LoVo (cell line): ENCODE measurements at regions not wholly inside any gene's neighbourhood (a gene's known extent, or its start where the extent isn't known, plus 50 kb on each side); places are given as distances from the start of the nearest gene placed in this dataset.

Experiments
- DNase-seq: peaks from one replicate; pipeline ENCODE4 v3.0.0-alpha.2; 2016; ENCODE audit warnings: low spot score

DNA sequence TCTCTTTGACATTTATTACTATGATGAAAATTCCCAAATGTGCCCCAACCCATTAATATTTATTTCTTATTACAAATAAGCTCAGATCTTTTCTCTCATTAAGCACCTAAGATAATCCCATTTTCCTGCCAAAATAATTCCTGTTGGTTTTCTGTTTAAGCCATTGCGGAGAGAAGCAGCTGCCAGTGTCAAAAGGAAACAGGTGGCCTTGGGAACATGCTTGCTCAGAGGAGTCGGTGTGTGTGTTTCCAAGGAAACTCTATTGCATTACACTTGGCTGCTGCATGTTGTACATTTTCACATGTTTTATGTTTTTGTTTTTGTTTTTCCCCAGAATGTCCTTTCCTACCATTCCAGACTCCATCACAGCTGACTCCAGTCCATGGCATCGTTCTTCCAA lies 56.4 kb downstream of the CD24 start:
- no peak for DNase-seq

DNA sequence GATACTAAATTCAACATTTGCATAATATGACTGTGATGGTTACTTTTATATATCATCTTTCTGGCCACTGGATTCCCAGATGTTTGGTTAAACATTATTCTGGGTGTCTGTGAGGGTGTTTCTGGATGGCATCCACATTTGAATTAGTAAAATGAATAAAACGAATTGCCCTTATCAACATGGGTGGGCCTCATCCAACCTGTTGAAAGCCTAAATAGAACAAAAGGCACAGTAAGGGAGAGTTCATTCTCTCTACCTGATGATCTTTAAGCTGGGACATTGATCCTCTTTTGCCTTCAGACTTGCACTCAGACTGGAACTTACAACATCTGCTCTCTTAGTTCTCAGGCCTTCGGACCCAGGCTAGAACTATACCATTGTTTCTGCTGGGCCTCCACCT lies 57.6 kb downstream of the CD24 start:
- no peak for DNase-seq

DNA sequence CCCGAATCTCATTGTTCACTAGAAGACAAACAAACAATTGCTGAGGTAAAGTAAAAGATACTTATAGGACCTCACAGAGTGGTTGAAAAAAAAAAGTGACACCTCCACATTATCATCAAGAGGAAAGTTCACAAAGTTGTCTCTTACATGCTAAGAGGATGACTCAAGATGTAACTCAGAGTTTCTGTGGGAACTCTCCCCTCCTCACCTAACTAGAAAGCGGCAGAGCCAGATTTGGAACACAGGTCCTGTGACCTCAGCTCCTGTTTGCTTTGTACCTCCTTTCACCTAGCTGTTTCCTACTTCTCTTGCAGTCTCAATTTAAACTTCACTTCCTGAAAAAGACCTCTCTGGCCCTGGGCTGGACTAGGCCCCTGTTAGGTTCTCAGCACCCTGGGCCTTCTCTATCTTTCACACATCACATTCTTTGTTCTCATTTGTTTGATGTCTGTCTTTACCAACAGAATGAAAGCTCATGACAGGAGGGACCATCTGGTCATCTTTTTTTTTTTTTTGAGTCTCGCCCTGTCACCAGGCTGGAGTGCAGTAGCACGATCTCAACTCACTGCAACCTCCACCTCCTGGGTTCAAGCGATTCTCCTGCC lies 60.8 kb downstream of the CD24 start:
- DNase-seq, result peak; percentile 56

DNA sequence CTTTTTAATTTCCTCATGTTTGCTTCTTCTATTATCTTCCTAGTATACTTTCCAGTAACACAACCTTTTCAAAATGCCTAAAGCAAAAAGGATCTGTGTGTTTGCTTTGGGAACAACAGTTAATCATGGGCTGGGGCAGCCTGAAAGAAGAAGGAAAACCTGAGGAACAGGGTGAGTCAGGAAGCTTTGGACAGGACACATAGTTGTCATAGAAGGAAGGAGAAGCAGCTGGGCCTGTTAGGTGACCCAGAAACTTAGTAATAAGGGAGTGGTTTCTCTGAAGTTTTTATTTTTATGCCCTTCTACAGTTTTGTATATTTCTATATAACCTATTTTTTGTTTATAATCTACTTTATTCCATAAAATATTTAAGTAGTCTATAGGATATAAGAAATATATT lies 61.4 kb downstream of the CD24 start:
- peak; percentile 61 for DNase-seq

DNA sequence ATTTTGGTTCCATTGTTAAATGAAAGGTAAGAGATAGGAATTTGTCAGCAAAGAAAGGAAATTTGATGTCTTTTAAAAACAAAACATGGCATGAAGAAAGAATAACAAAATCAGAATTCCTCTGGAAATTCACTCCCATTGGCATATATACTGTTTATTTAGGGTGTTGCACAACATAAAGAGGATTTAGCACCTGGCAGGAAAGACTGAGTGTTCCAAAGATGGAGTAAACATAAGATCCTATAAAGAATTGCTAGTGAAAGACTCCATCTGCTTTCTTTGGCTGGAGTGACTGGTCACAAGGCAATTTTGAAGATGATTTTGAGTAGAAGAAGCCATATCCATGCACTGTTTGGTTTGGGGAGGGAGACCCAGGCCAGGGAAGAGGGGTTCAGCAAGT lies 62.4 kb downstream of the CD24 start:
- DNase-seq, result no peak

DNA sequence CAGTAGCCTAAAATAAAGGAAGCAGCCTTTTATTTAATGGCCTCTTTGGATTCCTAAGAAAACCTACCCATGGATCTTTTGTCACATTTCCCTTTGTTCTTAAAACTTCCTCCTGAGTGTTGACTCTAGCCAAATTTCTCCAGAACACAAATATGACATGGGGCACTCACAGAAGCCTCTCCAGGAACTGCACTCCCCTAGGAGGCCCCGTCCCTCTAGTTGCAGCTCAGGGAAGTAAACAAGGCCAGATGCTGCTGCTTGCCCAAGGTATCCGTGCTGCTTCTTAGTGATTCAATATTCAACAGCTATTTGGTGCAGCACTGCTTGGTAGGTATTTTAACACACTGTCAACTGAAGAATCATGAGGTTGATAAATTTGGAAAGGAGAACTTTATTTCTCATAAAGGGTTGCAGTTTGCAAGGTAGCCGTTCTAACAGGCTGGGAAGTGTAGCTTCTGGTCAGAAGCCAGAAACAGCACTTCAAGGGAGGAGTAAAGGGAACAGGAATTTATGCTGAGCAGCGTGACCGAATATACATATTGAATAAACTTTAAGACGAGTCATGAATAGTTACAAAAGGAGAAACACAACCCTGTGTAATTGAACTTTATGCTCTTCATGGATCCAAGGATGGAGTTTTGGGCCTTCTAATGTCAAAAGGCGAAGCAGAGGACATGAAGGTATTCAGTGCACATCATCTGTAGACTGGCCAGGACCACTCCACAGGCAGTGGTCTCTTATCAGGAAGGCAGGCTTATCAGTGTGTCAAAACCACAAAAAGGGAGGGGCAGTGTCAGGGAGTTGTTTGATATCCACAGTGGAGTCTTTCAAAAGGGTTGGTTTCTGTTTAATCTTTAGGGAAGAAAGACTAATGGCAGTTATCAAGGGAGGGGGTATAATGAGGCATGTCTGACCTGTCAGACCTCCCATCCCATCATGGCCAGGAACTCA lies 63.3 kb downstream of the CD24 start:
- peak; percentile 44 for DNase-seq

DNA sequence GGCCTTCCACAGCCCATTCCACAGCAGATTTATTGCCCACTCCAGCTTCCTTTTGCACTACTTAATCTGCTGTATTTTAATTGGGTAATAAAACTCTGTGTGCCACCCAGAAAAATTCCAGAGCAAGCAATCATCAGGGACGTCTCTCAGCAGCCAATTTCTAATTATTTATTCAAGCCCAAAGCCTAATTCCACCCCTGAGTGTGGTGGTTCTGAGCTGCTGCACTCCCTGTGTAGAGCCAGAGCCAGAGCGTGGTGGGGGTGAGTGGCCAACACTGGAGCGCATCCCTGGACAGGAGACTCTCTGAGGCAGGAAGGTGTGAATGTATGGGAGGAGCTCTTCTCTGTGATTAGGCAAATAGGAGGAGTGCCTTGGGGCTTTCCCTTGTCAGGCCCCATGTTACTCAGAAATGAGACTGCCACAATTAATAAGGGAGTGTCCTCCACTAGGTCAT lies 66.1 kb downstream of the CD24 start:
- DNase-seq, result peak; percentile 75

DNA sequence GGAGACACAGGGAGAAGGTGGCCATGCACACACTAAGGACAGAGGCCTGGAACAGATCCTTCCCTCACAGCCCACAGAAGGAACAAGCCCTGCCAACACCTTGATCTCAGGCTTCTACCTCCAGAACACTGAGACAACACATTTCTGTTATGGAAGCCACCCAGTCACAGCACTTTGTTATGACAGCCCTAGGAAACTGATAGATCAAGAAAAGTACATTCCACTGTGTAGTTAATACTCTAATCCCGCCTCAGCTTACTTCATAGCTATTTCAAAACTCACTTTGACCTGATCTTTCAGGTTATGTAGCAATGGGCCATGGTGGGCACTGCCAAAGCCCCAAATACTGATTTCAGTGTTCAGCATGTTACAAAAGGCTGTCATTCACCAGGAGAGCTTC lies 66.8 kb downstream of the CD24 start:
- DNase-seq, result no peak

DNA sequence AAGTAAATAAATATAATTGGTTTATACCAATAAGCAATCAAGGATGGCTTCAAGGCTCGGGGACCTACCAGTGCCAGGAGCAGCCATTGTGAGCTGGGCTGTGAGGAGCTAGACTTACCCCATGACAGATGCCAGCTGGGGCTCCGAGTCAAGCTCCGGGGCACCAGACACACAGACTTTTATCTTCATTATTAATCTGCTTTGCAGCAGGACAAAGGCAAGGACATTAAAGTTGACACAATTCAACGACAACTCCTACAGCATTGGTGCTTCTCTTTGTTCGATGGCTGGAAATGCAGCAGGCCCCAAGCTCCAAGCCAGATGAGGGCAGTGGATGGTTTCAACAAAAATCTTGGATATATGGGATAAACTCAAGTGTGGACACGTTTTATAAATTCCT lies 68.3 kb downstream of the CD24 start:
- DNase-seq, result no peak

DNA sequence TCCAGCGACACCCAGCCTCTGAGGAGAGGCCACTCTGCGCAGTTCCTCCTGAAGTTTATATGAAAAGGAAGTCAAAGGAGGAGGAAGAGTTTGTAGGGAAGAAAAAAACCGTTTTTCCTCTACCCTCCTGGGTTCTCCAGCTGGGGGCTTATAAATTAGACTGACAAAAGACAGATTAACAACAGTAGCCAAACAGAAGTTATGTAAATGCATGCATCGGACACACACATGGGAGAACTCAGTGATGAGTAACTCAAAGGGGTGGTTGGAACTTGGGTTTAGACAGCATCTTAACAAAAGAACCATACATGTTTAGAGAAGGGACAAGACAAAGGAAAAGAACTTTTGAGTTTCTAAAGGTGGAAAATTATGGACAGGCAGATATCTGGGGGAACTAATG lies 71.2 kb downstream of the CD24 start:
- no peak for DNase-seq

DNA sequence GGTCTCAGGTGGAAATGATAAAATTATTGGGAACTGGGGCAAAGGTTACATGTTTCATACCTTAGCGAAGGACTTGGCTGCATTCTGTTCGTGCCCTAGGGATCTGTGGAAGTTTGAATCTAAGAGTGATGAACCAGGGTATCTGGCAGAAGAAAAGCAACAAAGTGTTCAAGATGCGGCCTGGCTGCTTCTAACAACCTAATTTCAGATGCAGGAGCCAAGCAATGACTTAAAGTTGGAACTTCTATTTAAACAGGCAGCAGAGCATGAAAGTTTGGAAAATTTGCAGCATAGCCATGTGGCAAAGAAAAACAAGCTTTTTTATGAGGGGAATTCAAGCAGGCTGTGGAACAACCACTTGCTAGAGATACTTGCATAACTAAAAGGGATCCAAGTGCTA lies 73.5 kb downstream of the CD24 start:
- no peak for DNase-seq

DNA sequence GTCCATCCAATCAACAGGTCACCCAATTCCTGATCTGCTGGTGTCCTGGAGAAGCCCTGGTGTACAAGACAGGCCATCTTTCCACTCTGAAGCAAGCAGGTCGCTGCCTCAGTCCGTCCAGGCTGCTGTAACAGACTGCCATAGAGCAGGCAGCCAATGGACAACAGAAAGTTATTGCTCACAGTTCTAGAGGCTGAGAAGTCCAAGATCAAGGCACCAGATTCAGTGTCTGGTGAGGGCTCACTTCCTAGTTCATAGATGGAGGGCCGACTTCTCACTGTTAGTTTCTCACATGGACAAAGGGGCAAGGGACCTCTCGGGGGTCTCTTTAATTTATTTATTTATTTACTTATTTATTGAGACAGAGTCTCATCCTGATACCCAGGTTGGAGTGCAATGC lies 74.8 kb downstream of the CD24 start:
- DNase-seq, result no peak

DNA sequence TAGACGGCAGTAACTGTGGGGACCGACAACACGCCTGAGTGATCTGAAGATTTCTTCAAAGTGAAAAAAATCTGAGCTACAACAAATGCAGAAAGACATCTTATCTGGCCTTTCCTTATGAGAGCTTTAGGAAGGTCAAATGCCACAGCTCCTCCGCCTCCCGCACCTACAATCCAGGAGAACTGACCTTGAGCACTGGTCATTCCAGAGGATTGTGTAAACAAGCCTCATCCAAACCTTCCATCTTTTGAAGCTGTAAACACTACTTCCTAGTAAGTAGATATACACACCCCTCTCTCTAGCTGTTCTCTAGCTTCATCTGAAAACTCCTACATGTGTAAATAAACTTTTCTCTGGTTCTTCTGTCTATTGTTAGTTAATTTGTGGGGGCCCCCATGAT lies 76.9 kb downstream of the CD24 start:
- no peak for DNase-seq

DNA sequence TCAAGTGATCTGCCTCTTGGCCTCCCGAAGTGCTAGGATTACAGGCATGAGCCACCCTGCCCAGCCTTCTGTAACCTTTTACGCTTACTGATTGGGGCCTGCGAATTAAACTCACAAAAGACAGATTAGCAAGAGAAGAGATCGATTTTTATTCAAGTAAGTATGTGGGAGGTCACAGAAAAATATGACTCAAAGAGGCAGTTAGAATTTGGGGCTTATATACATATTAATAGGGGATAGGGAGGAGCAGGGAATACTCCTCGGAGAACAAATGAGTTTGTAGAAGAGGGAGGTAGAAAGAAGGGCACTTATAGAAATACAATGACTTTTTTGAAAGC lies 78.9 kb downstream of the CD24 start:
- no peak for DNase-seq

DNA sequence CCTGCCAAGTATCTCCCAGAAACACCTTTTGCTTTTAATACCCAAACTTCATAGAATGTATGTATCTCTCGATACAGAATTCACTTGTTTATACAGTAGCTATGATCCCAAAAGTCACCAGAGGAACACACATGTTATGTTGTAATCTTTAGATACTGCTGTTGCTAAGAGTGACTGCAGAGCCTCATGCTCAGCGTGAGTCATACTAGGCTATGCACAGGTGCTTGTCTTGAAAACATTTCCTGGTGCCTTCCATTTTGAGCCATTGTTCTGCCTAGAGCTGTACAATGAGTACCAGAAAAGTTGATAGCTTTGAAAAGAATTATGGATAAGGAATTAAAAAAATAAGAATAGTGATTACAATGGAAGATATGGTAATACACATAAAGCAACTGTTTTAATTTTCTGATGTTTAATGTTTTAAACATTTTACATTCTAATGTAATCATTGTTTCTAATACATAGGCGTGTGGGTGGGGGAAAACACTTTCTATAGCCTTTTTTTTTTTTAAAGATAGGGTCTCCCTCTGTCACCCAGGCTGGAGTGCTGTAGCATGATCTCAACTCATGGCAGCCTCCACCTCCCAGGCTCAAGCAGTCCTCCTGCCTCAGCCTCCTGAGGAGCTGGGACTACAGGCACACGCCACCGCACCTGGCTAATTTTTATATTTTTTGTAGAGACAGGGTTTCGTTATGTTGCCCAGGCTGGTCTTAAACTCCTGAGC lies 79.4 kb downstream of the CD24 start:
- peak; percentile 19 for DNase-seq

DNA sequence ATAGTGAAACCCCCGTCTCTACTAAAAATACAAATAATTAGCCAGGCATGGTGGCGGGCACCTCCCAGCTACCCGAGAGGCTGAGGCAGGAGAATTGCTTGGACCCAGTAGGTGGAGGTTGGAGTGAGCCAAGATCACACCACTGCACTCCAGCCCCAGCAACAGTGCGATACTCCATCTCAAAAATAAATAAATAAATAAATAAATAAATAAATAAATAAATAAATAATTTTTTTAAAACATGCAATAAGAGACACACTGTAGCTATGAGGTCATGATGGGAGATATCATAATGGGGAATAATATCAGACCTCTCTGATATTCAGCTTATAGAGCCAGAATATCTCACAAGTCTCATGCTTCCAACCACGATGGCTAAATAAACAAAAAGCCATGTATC lies 82.3 kb downstream of the CD24 start:
- no peak for DNase-seq

DNA sequence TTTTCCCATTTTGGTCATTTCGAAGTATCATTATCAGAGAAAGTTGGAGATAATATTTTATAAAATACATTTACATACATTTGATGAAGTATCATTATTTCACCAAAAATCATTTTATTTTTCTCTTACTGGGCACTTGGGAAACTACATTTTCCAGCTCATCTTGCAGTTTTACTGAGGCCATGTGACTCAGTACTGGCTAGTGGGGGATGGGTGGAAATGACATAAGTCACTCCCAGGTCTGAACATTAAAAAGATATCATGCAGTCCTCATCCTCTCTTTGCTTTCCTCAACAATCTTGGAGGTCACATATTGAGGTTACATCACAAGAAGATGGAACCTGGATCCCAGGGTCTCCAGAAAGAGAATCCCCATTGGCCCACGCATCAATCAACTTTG lies 84.1 kb downstream of the CD24 start:
- no peak for DNase-seq

DNA sequence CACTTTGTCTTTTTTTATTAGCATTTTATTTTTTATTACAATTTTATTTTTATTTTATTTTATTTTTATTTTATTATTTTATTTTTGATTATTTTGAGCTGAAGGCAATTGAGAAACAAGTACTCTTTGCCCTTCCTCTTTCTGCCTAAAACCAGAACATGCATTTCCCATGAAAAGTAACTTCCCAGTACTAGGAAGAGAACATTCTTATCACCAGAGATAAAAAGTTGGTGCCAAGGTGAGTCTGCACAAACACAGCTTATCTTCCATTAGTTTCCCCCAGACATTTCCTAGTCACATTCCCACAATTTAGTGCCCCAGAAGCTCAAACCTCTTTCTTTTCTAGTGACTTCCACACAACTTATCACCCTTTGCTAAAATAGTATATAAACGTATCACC lies 84.8 kb downstream of the CD24 start:
- DNase-seq, result no peak

DNA sequence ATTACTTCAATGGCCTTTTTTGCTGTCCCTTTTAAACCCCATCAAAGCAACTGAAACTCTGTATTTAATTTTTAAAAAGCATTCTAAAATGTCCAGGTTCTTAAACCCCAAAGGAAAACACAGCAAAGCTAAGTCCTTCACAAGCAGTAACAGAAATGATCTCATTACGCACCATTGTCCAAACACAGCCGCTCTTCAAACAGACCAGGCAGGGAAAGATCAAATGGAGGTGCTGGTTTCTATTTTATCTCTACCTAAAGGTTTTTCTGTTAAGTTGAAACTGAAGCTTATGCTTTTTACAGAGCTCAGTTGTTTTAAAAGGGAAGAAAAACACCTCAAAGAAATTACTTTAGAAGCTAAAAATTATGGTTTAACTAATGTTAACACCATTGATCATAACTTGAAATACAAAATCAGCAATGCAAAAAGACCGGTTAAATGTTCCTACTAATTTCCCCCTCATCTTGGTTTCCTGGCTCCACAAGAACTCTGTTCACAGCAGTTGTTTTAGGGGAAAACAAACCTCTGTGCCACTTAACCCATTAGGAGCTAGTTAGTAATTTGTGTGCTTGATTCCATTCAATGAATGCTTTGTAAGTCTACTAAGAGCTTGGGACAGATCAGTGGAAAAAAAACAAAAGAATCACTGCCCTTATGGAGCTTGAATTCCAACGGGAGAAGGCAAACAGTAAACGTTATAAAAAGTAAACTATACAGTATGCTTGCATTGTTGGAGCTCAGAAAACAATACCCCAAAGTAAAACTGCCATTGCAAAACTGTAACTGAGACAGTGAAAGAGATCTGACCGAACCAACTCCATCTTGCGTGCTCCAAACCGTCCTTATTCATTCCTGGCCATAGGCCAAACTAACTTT lies 87.4 kb downstream of the CD24 start:
- DNase-seq, result no peak

DNA sequence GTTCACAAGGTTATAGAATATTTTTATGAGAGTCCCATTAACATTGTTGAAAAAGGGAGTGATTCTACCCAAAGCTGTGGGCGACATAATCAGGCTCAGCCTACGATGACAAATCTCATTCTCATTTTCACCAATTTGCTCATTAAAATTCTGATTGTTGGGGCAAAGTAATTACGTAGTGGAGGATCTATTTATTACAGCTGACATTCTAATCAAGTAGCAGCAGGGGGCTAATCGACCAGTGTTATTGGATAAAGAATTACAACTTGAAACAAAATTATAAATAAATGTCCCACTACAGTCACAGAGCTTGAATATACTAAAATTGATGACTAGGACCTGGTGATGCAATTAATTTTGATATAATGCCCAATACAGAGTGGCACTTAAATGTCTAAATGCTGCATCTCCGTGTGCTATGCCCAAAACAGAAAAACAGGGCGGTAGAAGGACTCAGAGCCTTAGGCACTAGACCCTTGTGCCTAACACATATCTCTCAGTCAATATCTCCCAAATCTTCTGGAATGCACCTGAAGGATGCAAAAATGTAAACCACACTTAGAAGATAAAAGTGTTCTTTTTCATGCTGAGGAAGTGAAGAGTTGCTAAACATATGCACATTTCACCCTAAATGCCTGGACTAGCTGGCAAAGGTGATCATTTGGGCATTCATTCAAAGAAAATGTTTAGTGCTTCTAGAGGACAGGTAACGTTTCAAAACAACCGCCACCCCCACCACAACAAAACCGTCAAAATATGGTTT lies 88.3 kb downstream of the CD24 start:
- DNase-seq, result no peak

DNA sequence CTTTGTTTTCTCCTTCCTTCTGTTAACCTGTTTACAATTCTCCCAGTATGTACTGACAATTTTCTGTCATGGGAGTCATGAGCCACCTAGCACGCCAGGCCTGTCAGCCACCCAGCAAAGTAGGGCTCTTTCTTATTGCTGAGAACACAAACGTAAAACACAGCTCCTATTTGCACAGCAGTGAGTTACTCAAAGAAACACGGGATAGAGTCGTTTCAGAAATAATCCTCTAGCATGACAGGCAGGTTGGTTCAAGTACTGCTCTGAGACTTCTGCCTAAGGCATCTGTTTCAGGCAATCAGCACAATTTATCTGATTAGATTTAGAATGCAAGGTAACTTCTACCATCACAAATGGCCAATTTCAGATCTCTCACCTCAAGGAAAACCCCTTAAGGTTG lies 88.8 kb downstream of the CD24 start:
- no peak for DNase-seq
